Liver (tissue), 8 donors: ENCODE measurements at regions not wholly inside any gene's neighbourhood (a gene's known extent, or its start where the extent isn't known, plus 50 kb on each side); places are given as distances from the start of the nearest gene placed in this dataset.

Experiments
- DNase-seq: peaks from one replicate; pipeline ENCODE4 v3.0.0-alpha.2; 2017; ENCODE audit warnings: low spot score
- H3K27ac ChIP-seq, 2 donors: one replicate each; pipeline ENCODE4 v1.7.0; 2013; ENCODE audit warnings: inconsistent platforms in 2 of 2, low read length in 2 of 2, control low read depth in 1 of 2, low read depth in 1 of 2, mild to moderate bottlenecking in 1 of 2
- H3K27me3 ChIP-seq, 4 donors: one replicate each; pipeline versions ENCODE4 v1.6.1 to v1.7.0; 2013; ENCODE audit warnings: low read length in 3 of 4, inconsistent platforms in 1 of 4, mild to moderate bottlenecking in 1 of 4, moderate library complexity in 1 of 4; ENCODE audit not compliant: control insufficient read depth in 4 of 4, insufficient read depth in 4 of 4
- H3K36me3 ChIP-seq, 4 donors: one replicate each; pipeline versions ENCODE4 v1.6.1 to v1.7.0; 2013; ENCODE audit warnings: low read length in 3 of 4, mild to moderate bottlenecking in 3 of 4, low read depth in 1 of 4, moderate library complexity in 1 of 4; ENCODE audit not compliant: control insufficient read depth in 4 of 4, insufficient read depth in 3 of 4
- H3K4me1 ChIP-seq, 4 donors: one replicate each; pipeline versions ENCODE4 v1.6.1 to v1.7.0; 2013; ENCODE audit warnings: low read length in 3 of 4, mild to moderate bottlenecking in 3 of 4, moderate library complexity in 1 of 4; ENCODE audit not compliant: control insufficient read depth in 4 of 4, insufficient read depth in 4 of 4
- H3K4me3 ChIP-seq, 3 donors: one replicate each; pipeline versions ENCODE4 v1.6.1 to v1.7.0; 2013; ENCODE audit warnings: low read length in 3 of 3, control low read depth in 1 of 3, low read depth in 1 of 3, mild to moderate bottlenecking in 1 of 3
- H3K9ac ChIP-seq, 2 donors: one replicate each; pipeline ENCODE4 v1.7.0; 2013; ENCODE audit warnings: low read length in 2 of 2, mild to moderate bottlenecking in 2 of 2, moderate library complexity in 2 of 2, control low read depth in 1 of 2, low read depth in 1 of 2
- H3K9me3 ChIP-seq, 4 donors: one replicate each; pipeline versions ENCODE4 v1.6.1 to v1.7.0; 2013; ENCODE audit warnings: low read length in 3 of 4; ENCODE audit not compliant: control insufficient read depth in 4 of 4
- EGR1 ChIP-seq, 2 donors: IDR thresholded peaks; 2 replicates each; pipeline ENCODE4 v1.6.1; 2016 to 2018; ENCODE audit warnings: antibody characterized with exemption in 2 of 2, low read depth in 2 of 2
- FOXA1 ChIP-seq: IDR thresholded peaks from 2 replicates; pipeline ENCODE4 v1.6.1; 2016; ENCODE audit warnings: antibody characterized with exemption
- FOXA2 ChIP-seq: IDR thresholded peaks from 2 replicates; pipeline ENCODE4 v1.6.1; 2016; ENCODE audit warnings: antibody characterized with exemption
- GABPA ChIP-seq, 2 donors: IDR thresholded peaks in 1 of 2; conservative IDR thresholded peaks in 1 of 2; 2 replicates each; pipeline ENCODE4 v1.6.1; 2016; ENCODE audit warnings: antibody characterized with exemption in 2 of 2, mild to moderate bottlenecking in 1 of 2, moderate library complexity in 1 of 2
- HNF4A ChIP-seq, 2 donors: conservative IDR thresholded peaks; 2 replicates each; pipeline ENCODE4 v1.6.1; 2016; ENCODE audit warnings: antibody characterized with exemption in 2 of 2, mild to moderate bottlenecking in 2 of 2
- HNF4G ChIP-seq: IDR thresholded peaks from 2 replicates; pipeline ENCODE4 v1.6.1; 2016; ENCODE audit warnings: antibody characterized with exemption
- JUND ChIP-seq, 2 donors: IDR thresholded peaks; 2 replicates each; pipeline ENCODE4 v1.6.1; 2016; ENCODE audit warnings: antibody characterized with exemption in 2 of 2
- NR2F2 ChIP-seq: IDR thresholded peaks from 2 replicates; pipeline ENCODE4 v1.6.1; 2016; ENCODE audit warnings: antibody characterized with exemption
- RAD21 ChIP-seq, 2 donors: IDR thresholded peaks; 2 replicates each; pipeline ENCODE4 v1.6.1; 2016; ENCODE audit warnings: antibody characterized with exemption in 2 of 2, mild to moderate bottlenecking in 2 of 2
- RXRA ChIP-seq, 2 donors: IDR thresholded peaks; 2 replicates each; pipeline ENCODE4 v1.6.1; 2017 to 2018; ENCODE audit warnings: antibody characterized with exemption in 2 of 2, mild to moderate bottlenecking in 1 of 2
- SP1 ChIP-seq: IDR thresholded peaks from 2 replicates; pipeline ENCODE4 v1.6.1; 2018; ENCODE audit warnings: antibody characterized with exemption, mild to moderate bottlenecking
- TAF1 ChIP-seq: conservative IDR thresholded peaks from 2 replicates; pipeline ENCODE4 v1.6.1; 2016; ENCODE audit warnings: antibody characterized with exemption, mild to moderate bottlenecking
- YY1 ChIP-seq: IDR thresholded peaks from 2 replicates; pipeline ENCODE4 v1.6.1; 2016; ENCODE audit warnings: antibody characterized with exemption, mild to moderate bottlenecking
- WGBS: extraction: QIAGEN DNeasy Blood & Tissue Kit; methylation state at CpG from one replicate; pipeline ENCODE4 v1.1.7; 2013; 5-methylcytosine and 5-hydroxymethylcytosine counted together
- TF ChIP-seq, protein P1 (sequence below): IDR thresholded peaks from 2 replicates; pipeline ENCODE4 v1.6.1; 2016; ENCODE audit warnings: antibody characterized with exemption
- TF ChIP-seq, protein P2 (sequence below): IDR thresholded peaks from 2 replicates; pipeline ENCODE4 v1.6.1; 2016; ENCODE audit warnings: antibody characterized with exemption
- TF ChIP-seq, protein P3 (sequence below): IDR thresholded peaks from 2 replicates; pipeline ENCODE4 v1.6.1; 2016; ENCODE audit warnings: antibody characterized with exemption
- TF ChIP-seq, protein P4 (sequence below): IDR thresholded peaks from 2 replicates; pipeline ENCODE4 v1.6.1; 2016; ENCODE audit warnings: antibody characterized with exemption, mild to moderate bottlenecking
- TF ChIP-seq, protein P5 (sequence below): fragments of 150-350 bp; IDR thresholded peaks from 2 replicates; pipeline ENCODE4 v1.5.1; 2017; ENCODE audit warnings: improper control_type of control experiment, low read depth, low read length; ENCODE audit not compliant: missing input control
- donor health status: healthy.
- donor health status: healthy.
- donor health status: healthy.
- donor health status: healthy.
- donor health status: healthy.

DNA sequence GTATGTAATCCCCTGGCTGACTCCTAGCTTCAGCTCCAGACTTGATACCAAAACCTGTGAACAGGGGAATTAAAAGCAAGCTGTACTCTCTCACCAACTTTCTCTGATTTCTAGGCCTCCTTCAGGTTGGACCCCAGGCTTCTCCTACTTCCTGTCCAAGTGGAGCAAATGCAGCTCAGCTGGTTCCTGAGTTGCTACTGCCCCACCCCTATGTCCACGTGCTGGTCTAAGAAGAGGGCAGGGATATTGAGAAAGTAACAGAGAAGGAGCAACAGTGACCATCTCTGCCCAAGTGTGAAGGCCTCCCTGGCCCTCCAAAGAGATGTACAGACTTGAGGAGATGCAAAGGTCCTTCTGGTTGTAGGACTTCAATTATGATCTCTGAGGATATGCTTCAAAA, 188.3 kb upstream of the MCHR2 start:
- Histone ChIP-seq H3K27ac (no peak overlapping the region), H3K4me3 (no peak overlapping the region), H3K27me3 (no peaks in the 10 kb centered on the region), H3K4me1 (peaks cover 0 to 7% (median 2%) of the 10 kb centered on the region in 4 donors), H3K9me3 (no peaks in the 10 kb centered on the region), H3K9ac (no peak overlapping the region), H3K36me3 (no peaks in the 10 kb centered on the region)
- TF ChIP-seq SP1 (no peak), HNF4A (conservative IDR thresholded peaks at IDR 0.05) (no peak), HNF4G (no peak), JUND (IDR thresholded peaks at IDR 0.05) (no peak), EGR1 (IDR thresholded peaks at IDR 0.05; ENCODE audit: low read depth in 2 of 2) (no peak), TAF1 (no peak), RXRA (IDR thresholded peaks at IDR 0.05) (no peak), FOXA2 (no peak), NR2F2 (no peak)
- TF ChIP-seq, protein P1, sequence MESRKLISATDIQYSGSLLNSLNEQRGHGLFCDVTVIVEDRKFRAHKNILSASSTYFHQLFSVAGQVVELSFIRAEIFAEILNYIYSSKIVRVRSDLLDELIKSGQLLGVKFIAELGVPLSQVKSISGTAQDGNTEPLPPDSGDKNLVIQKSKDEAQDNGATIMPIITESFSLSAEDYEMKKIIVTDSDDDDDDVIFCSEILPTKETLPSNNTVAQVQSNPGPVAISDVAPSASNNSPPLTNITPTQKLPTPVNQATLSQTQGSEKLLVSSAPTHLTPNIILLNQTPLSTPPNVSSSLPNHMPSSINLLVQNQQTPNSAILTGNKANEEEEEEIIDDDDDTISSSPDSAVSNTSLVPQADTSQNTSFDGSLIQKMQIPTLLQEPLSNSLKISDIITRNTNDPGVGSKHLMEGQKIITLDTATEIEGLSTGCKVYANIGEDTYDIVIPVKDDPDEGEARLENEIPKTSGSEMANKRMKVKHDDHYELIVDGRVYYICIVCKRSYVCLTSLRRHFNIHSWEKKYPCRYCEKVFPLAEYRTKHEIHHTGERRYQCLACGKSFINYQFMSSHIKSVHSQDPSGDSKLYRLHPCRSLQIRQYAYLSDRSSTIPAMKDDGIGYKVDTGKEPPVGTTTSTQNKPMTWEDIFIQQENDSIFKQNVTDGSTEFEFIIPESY = no peak
- TF ChIP-seq, protein P2, sequence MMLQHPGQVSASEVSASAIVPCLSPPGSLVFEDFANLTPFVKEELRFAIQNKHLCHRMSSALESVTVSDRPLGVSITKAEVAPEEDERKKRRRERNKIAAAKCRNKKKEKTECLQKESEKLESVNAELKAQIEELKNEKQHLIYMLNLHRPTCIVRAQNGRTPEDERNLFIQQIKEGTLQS = no peak
- TF ChIP-seq, protein P3, sequence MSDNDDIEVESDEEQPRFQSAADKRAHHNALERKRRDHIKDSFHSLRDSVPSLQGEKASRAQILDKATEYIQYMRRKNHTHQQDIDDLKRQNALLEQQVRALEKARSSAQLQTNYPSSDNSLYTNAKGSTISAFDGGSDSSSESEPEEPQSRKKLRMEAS = no peak
- TF ChIP-seq, protein P4, sequence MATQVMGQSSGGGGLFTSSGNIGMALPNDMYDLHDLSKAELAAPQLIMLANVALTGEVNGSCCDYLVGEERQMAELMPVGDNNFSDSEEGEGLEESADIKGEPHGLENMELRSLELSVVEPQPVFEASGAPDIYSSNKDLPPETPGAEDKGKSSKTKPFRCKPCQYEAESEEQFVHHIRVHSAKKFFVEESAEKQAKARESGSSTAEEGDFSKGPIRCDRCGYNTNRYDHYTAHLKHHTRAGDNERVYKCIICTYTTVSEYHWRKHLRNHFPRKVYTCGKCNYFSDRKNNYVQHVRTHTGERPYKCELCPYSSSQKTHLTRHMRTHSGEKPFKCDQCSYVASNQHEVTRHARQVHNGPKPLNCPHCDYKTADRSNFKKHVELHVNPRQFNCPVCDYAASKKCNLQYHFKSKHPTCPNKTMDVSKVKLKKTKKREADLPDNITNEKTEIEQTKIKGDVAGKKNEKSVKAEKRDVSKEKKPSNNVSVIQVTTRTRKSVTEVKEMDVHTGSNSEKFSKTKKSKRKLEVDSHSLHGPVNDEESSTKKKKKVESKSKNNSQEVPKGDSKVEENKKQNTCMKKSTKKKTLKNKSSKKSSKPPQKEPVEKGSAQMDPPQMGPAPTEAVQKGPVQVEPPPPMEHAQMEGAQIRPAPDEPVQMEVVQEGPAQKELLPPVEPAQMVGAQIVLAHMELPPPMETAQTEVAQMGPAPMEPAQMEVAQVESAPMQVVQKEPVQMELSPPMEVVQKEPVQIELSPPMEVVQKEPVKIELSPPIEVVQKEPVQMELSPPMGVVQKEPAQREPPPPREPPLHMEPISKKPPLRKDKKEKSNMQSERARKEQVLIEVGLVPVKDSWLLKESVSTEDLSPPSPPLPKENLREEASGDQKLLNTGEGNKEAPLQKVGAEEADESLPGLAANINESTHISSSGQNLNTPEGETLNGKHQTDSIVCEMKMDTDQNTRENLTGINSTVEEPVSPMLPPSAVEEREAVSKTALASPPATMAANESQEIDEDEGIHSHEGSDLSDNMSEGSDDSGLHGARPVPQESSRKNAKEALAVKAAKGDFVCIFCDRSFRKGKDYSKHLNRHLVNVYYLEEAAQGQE = no peak
- TF ChIP-seq, protein P5, sequence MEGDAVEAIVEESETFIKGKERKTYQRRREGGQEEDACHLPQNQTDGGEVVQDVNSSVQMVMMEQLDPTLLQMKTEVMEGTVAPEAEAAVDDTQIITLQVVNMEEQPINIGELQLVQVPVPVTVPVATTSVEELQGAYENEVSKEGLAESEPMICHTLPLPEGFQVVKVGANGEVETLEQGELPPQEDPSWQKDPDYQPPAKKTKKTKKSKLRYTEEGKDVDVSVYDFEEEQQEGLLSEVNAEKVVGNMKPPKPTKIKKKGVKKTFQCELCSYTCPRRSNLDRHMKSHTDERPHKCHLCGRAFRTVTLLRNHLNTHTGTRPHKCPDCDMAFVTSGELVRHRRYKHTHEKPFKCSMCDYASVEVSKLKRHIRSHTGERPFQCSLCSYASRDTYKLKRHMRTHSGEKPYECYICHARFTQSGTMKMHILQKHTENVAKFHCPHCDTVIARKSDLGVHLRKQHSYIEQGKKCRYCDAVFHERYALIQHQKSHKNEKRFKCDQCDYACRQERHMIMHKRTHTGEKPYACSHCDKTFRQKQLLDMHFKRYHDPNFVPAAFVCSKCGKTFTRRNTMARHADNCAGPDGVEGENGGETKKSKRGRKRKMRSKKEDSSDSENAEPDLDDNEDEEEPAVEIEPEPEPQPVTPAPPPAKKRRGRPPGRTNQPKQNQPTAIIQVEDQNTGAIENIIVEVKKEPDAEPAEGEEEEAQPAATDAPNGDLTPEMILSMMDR = no peak
- no peak for DNase-seq
- WGBS = 63% methylated on average over 1 of the region's 1 CpG

DNA sequence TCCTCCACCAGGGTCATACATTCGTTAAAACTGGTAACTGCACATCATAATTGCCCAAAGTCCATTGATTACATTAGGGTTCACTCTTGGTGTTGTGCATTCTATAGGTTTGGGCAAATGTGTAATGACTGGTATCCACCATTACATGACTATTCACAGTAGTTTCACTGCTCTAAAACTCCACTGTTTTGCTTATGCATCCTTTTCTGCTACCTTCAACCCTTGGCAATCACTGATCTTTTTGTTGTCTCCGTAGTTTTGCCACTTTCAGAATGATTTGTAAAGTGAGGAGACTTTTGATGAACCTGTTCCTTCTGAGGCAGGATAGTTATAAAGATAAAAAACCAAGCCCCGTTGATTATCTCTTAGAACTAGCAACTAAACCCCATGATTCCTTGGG, 187.3 kb upstream of the MCHR2 start:
- Histone ChIP-seq H3K4me1 (peaks cover 3 to 12% (median 3%) of the 10 kb centered on the region in 4 donors), H3K4me3 (no peak overlapping the region), H3K36me3 (no peaks in the 10 kb centered on the region), H3K27ac (no peak overlapping the region), H3K9ac (no peak overlapping the region), H3K27me3 (no peaks in the 10 kb centered on the region), H3K9me3 (no peaks in the 10 kb centered on the region)
- WGBS = 81% methylated on average over 3 of the region's 3 CpGs
- no peak for DNase-seq
- TF ChIP-seq, protein P4 = no peak
- no peak for TF ChIP-seq FOXA1
- TF ChIP-seq NR2F2 = no peak
- TF ChIP-seq FOXA2 = no peak
- no peak for TF ChIP-seq HNF4G
- TF ChIP-seq YY1 = no peak
- TF ChIP-seq, protein P1 = no peak
- no peak for TF ChIP-seq RXRA (IDR thresholded peaks at IDR 0.05)
- no peak for TF ChIP-seq EGR1 (IDR thresholded peaks at IDR 0.05; ENCODE audit: low read depth in 2 of 2)
- no peak for TF ChIP-seq HNF4A (conservative IDR thresholded peaks at IDR 0.05)
- no peak for TF ChIP-seq GABPA (IDR thresholded peaks at IDR 0.05 in 1 of 2, conservative IDR thresholded peaks at IDR 0.05 in 1 of 2)
- no peak for TF ChIP-seq RAD21 (IDR thresholded peaks at IDR 0.05)
- no peak for TF ChIP-seq TAF1
- TF ChIP-seq, protein P2 = no peak
- TF ChIP-seq SP1 = no peak
